Fibroblast of peridontal ligament (primary cell): ENCODE measurements at regions not wholly inside any gene's neighbourhood (a gene's known extent, or its start where the extent isn't known, plus 50 kb on each side); places are given as distances from the start of the nearest gene placed in this dataset.

ENCODE experiments used
- DNase-seq: peaks from one replicate; pipeline ENCODE4 v3.0.0-alpha.2; 2010; ENCODE audit errors: extremely low read depth

DNA sequence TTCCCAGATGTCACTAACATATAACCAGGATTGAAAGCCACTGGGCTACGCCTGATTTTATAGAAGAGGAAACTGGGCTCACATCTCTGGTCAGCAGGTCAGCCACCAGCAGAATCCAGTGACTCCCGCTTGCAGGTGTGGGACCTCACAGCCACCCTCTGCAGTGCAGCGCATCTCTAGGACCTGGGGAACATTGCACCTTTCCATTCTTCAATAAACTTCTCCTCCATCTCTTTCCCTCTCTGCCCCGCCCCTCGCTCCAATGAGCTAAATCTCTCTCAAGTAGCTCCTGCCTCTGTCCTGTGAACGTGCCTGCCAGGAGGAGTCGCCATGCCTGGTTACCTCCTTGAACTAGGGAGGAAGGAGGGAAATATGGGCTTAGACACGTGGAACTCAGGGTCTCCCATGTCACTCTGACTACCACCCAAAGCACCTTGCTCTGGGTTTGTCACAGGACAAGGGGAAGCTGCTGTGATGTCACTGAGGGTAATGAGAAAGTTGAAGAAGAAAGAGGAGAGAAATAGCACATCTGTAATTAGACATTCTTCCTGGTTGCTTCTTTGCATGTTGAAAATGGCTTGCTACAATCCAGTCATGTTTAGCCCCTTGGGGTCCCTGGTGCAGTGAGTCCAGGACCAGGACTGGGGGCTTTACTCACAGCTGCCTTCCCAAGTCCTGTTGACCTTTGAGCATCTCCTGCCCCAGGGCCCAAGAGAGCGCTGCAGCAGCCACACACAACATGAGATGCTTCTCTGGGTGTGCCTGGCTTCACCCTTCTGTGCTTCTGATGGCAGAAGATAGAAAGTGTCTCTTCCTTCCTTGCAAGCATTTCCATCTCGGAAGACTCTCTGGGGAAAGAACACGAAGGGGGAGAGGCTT lies 469.4 kb downstream of the PREX1 start:
- DNase-seq: no peak

GRCh38 chr20:48357714-48358113 lies 470.1 kb downstream of the PREX1 start:
- no peak for DNase-seq

GRCh38 chr20:48354903-48355302 lies 472.9 kb downstream of the PREX1 start:
- DNase-seq: no peak

DNA sequence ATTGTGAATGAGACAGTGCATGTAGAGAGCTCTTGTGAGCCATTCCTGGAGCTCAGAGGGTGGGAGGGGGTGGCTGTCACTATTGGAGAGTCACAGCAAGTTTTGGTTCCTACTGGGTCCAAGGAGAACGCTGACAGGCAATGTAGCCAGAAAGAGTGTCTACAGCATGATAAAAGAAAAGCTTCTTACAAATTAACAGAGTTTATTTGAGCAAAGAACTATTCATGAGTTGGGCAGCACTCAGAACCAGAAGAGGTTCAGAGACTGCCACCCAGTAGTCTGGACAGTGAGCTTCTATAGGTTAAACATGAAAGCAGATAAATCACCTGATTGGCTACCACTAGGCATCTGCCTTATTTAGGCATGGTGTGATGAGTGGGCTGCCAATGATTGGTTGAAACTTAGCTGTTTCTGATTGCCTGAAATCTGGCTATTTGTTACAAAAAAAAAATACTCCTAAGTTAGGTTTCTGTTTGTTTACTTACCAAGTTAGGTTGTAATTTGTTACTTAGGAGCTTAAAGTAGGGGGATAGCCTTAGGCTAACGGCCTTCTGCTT lies 473.4 kb downstream of the PREX1 start:
- no peak for DNase-seq

GRCh38 chr20:48352628-48353027 lies 475.2 kb downstream of the PREX1 start:
- no peak for DNase-seq

GRCh38 chr20:48352042-48352441 lies 475.8 kb downstream of the PREX1 start:
- no peak for DNase-seq

DNA sequence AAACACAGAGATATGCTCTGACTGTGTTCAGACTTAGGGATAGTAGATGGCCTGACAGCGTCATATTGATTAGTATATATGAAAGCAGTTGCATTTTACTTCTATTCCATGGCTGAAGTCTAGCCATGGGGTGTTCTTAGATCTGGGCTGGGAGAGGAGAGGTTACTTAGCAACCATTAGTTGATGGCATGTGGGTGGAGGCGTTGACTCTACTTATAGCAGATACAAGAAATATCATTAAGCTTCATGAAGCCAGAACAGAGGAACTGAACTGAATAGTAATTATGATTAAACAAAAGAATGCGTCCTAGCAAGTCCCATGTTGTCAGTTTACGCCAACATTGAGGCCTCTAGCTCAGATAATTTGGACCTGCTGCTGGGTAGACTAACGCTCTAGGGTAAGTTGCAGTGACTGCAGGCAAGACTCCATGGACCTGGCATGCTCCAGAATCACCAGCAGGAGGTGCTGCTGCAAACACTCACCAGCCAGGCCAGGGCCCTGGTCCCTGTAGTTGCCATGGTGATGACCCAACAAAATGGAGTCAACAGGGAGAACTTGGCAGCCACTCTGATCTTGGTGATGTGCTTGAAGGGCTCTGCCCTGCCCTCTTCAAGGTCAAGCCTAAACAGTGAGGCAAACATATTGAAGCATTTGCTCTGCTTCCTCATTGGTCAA lies 477.3 kb downstream of the PREX1 start:
- no peak for DNase-seq

DNA sequence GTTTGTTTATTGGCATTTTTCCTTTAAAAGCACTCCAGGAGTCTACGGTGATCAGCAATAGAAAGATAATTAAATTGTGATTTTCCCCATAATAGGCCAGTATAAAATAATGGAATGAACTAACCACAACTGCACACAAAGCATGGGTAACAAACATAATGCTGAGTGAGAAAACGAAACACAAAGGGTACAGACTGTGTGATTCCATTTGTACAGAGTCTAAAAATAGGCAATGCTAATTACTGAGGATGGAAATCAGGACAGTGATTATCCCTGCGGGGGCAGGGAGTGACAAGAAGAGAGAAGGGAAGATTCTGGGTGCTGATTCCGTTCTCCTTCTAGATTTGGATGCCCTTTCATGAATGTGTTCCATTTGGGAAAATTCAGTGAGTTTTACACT lies 478.1 kb downstream of the PREX1 start:
- DNase-seq: no peak

DNA sequence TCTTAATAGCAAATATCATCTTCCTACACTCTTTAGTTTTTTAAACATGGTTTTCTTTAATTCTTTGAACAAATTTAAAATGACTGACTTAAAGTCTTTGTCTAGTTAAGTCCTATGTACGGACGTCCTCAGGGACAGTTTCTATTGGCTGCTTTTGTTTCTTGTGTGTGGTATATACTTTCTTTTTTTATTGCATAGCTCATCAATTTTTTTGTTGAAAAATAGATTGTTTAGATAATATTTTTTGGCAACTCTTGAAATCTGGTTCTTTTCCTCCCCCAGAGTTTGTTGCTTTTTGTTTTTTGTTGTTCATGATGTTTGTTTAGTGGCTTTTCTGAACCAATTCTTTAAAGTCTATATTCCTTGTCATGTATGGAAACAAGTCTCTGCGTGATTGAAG lies 479.8 kb downstream of the PREX1 start:
- no peak for DNase-seq

DNA sequence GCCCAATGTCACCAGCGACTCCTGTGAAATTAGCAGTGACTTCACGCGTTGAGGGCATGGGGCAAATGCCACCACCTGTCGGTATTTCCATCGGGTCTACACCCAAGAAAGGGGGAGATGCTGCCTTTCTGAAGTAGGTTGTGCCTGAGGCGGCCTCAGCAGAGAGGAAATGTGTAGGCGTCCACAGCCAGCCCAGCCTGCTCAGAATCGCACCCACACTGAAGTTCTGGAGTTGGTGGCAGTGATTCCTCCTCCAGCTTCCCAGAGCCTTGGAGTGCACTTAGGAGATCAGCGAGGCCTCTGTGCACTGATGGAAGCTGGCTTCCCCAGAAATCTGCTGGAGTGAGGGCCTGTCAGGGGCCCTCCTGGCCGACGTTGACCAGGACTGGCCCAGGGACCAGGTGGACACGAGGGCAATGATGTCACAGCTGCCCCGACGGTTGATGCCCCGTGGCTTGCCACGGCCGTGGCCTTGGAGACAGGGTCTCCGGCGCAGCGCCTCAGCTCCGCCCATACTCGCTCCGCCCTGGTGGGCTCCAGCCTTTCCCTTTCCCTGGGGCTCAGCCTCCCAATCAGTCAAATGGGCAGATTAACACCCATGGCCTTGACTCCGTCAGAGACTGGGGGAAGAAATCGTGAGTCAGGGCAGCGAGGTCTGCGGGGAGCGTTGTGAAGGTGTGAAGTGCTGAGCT lies 484.8 kb downstream of the PREX1 start:
- no peak for DNase-seq

DNA sequence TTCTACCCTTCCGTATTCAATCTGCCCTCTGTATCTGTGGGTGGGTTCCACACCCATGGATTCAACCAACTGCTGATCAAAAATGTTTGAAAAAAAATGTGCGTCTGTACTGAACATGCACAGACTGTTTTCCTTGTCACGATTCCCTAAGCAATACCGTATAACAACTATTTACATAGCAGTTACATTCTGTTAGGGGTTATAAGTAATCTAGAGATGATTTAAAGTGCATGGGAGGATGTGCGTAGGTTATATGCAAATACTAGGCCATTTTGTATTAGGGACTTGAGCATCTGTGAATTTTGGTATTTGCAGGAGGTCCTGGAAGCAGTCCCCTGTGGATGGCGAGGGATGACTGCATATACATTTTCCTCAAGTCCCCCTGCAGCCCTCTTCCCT lies 486.9 kb downstream of the PREX1 start:
- no peak for DNase-seq

DNA sequence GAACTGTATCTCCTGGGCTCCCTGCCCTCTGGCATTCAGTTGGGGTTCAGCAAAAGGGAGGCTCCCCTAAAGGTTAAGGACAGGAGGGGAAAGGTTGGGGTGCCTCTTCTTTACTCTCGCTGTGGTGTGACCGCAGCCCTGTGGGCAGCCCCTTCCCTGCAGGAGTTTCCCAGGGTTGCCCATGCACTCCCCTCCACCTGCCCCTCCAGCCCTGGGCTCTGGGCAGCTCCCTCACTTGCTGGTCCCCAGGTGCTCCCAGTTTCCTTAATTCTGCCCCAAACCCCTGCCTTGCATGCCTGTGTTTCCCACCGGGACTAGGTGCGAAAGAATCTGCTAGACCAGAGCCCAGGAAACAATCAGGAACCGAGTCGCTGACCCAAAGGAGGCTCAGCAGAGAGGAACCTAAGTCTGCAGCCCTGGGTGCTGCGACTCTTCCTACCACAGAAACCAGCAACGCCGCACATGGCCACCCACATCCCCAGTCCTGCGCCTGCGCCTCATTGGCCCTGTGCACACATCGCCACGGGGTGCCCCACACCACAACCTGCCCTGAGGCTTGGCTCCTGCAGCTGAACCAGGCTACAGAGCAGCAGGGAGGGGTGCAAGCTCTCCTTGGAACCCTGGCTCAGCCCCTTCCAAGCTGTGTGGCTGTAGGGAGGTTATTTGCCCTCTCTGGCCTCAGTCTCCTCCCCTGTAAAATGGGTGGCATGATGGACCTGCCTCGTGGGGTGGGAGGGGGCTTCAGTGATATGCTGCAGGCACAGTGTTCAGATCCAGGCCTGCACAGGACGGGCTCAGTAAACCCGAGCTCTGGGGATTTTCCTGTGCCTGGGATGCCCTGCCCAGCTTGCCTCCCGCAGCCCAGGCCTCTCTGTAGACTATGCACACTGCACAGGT lies 487.6 kb downstream of the PREX1 start:
- no peak for DNase-seq

- peak; percentile 25 for DNase-seq
These were observed 488.4 kb downstream of the PREX1 start for GRCh38 chr20:48339190-48339985.

DNA sequence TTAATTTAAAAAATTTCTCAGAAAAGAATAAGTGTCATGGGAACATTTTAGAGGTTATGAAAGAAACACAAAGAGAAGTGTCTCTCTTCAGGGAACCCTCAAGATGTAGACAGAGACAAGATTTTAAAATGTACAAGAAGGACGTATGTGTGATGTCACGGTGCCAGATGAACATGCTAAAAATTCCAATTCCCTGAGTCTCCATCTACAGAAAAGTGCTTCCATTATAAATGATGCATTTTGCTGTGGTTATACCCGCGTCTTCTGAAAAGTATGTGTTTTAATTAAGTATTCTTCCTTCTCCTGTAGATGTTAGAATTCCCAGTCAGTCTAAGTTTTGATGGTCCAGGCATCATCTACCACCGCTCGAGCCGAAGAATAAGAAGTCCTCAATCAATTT lies 489.1 kb downstream of the PREX1 start:
- peak; percentile 20 for DNase-seq

GRCh38 chr20:48336597-48336996 lies 491.2 kb downstream of the PREX1 start:
- DNase-seq: no peak

DNA sequence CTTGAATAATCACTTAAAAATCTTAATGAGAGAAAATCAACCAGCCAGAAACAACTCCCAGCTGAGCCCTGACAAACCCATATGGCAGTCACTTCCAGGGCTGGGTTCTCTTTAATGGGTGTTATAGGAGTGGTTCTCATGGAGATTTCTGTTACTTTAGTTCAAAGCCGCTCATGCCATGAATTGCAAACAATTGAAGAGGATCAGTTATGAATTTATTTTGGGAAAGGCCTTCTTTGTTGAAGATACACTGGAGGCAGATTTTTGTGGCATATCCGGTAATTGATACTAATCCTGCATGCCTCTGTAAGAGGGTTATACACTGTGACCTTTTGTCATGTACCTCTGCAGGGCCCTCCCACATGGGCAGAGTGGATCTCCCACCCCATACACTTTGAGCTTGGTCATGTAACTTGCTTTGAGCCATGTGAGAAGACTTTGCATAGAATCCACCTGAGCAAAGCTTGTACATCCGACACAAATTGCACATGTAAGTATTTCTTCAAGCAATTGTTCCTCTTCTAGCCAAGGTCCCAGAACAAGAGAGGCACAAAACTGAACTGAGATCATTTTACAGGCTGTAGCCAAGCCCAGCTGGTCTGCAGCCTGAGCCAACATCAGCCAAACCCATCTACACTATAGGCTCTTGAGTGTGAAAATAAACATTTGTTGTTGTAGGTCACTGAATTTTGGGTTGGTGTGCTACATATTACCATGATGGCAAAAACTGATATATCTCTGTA lies 492.3 kb downstream of the PREX1 start:
- DNase-seq: no peak

- no peak for DNase-seq
These were observed 494.1 kb downstream of the PREX1 start for GRCh38 chr20:48333707-48334106.

GRCh38 chr20:48332555-48332954 lies 495.2 kb downstream of the PREX1 start:
- no peak for DNase-seq

DNA sequence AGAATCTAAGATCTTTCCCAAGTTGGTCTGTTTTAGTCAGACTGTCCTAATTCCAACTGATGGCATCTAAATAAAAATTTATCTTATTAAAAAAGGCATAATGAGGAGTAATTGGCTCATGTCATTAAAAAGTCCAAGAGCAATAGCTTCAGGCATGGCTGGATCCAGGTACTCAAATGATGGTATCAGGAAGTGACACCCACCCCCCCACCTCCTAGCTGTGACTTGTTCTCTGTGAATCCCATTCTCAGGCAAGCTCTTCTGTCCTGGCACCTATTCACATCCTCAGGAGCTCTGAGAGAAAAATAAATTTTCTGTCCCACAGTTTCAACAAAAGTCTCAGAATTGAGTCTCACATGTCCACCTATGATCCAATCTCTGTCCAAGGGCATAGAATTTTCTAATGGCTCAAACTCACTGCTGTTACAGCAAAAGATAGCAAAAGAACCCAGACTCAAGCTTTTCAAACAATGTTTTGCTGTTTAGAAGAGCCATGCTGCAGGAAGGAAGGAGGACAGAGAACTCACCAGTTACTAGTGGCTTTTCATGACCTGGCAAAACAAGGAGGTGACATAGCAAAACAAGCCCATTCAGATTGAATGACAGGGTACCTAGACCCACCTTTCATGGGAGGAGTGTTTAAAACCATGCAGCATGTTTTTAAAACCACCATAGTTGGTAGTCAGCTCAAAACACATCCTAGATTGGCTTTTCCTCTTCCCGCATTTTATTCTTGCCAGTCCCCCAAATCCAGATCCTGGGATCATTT lies 496.1 kb downstream of the PREX1 start:
- DNase-seq: no peak
